ENCODE measurements at regions not wholly inside any gene's neighbourhood (a gene's known extent, or its start where the extent isn't known, plus 50 kb on each side); places are given as distances from the start of the nearest gene placed in this dataset.
"Not testable (repeated sequence)": the region's sequence is repeated elsewhere in the genome, so short reads cannot be mapped to it uniquely, and the experiment has no call there.

DNA sequence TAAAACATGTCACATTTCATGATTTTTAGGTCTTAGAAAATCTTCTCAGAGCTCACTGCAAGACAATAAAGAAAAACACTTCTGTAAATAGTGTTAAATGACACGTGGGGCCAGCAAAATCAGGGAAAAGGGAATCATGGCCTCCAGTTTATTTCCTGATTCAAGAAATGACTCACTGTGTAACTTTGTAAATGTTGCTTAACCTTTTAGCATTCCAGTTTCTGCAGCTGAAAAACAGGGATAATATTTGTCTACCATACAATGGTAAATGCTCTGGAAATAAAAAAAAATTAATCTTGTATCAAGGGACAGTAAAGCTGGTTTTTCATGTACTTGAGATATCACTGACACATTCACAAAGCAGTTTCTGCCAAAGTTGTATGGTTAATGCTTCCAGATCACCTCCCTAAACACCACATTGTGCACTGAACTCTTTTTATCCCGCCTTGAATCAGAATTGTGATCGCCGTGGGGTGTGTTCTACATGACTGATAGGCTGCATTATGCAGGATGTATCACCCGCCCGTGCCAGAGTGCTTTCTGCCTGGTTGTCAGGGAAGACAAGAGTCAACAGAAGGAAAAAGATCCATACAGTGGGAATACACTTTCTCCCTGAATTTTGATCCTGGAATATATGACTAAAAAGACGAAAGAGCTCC, 238.8 kb downstream of the IKZF2 start:
- peak; percentile 63 for DNase-seq

DNA sequence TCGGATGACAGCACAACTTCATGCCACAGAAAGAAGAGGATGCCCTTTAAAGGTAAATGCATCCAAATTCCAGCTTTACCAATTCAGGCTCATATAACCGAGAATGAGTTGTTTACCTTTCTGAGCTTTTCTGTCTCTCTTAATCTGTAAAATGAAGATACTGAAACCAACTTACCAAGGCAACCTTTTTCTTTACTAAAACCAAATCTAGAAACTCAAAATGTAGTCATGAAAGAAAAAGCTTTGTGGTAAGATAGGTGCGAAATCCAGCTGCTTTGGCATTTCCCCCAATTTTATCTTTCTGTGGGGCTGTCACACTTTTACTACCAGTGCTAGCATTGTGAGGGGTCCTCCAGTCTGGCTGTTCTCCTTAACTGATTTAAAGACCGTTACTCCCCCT, 240.4 kb downstream of the IKZF2 start:
- DNase-seq, result no peak

- no peak for DNase-seq
Measured at GRCh38 chr2:212908682-212909435, 242.6 kb downstream of the IKZF2 start.

GRCh38 chr2:212908031-212908430, 243.4 kb downstream of the IKZF2 start:
- DNase-seq, result peak; percentile 11

- DNase-seq, result no peak
Measured at GRCh38 chr2:212906620-212907019, 244.8 kb downstream of the IKZF2 start.

DNA sequence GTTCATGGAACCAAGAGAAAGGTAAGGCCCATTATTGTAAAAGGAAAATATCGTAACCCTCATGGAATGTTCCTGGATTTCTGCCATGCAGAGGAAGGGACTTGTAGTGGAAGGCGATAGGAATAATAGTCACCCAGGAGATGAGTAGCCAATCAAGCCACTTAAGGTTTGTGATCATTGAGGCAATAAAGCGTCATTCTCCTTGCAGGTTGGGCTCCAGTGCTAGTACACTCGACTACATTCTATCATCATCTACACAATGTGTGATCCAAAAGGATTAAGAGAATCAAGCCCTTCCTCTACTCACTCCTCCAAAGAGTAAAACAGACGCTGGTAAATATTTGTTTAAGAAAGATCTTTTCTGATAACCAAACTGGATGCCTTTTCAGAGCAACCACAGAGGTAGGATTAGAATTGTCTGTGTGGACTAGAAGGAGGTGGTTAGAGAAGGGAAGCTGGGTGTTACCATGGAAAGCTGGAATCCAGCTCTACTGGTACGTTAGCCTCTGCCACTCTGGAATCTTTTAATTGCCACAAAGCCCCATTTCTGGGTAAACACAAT, 245.7 kb downstream of the IKZF2 start:
- peak; percentile 19 for DNase-seq

DNA sequence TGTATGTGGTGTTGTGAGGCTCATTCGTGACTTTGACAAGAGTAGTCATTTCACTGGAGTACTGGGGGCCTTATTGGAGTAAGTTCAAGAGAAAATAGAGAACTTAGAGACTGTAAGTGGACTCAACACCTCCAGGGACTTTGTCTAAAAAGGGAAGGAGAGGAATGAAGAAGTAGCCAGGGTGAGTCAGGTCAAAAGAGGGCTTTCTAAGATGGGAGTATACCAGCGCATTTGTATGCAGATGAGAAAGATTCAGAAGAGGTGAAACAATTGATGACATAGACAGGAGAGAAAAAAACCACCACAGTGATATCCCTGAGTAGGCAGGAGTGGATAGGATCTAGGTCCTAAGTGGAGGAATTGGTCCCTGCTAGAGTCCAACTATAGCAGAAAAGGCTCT, 246.8 kb downstream of the IKZF2 start:
- no peak for DNase-seq

DNA sequence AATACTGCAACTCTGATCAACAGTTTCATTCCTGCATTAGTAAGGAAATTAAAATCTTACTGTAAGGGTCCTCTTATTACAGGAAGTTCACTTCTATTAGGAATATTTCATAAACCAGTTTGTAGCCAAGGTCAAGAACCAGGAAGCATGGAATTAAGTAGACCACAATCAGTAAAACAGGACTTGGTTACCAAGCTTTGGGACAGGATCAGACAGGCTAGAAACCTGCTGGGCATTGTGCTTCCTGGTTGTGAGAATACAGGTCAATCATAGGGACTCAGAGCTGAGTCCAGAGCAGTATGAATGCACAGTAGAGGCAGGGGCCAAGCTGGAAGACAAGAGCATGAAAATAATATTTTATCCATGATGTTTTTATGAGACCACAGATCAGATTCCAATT, 248.0 kb downstream of the IKZF2 start:
- no peak for DNase-seq

DNA sequence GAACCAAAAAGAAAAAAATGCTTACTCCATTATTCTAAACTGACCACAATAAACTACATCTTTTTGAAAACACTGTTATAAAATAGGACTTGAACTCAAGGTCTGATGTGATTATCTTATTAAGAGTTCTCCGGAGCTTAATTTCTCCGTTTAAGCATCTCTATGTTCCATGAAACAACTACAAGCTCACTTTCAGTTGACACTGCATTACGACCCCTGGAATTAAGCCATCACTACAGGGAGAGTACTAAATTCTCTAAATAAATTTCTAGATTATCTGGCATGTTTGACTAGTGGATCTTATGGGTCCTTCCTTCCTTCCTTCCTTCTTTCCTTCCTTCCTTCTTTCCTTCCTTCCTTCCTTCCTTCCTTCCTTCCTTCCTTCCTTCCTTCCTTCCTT, 249.0 kb downstream of the IKZF2 start:
- DNase-seq, result no peak

DNA sequence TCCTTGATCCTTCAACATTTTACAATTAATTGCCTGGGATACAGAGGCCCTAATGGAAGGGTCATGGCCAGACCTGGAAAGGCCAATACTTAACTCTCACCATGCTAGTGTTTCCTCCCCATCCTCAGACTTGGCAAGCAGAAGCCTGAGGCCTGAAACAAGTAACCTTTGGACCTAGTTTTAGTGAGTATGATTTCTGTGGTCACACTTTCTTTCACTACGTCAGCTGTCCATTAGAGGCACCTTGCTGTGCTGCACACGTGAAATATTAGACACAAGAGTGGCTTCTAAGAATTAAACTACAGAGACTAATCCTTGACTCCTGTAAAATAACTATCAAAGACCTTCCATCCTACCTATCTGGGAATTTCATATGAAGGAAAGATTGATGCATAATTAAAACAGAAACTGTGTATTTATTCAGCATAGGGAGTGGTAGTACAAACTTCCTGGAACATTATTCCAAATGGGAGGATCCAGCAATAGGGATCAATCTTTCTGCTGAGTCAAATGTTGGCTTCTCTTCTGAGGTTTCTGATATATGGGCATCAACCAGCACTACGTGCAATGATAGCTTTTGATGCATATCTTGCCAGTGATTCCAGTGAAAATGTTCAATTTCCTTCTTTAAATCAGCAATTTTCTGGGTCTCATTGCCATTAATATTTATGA, 249.7 kb downstream of the IKZF2 start:
- DNase-seq, result no peak

DNA sequence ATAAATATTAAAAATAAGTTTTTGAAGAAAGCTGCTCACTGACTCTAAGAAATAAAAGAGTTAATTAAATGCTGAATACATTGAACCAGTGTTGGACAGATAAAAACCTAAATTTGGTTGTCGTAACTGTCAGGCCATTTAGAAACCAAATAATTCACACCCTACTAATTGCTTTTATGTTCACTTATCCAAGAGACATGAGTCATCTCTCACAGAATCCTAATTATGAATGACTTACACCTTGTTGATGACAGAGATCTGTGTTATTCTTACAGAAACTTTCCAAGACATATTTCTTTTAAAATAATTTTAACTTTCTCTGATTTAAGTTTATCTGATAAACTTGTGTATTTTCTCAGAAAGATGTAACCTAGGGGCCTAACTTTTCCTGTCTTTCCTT, 250.7 kb downstream of the IKZF2 start:
- no peak for DNase-seq

DNA sequence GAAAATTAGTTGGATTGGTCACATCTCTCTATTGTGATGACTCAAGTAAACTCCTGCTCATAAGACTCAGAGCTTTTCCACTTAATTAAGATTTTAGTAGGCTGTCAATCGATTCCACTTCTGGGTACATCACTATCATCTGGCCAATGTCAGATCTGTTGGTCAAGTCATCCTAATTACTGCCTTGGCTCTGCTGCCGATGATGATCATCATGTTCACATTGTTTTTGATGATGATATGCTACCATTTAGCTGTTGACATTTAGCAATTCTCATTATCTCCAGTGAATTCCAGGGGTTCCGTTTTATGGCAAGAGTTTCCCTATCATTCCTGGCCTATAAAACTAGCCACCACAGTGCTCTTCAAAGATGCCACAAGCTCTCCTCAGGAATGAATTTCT, 253.4 kb downstream of the IKZF2 start:
- DNase-seq, result no peak

- DNase-seq, result peak; percentile 18
Measured at GRCh38 chr2:212897296-212897695, 254.1 kb downstream of the IKZF2 start.

GRCh38 chr2:212894026-212894425, 257.4 kb downstream of the IKZF2 start:
- DNase-seq, result no peak

DNA sequence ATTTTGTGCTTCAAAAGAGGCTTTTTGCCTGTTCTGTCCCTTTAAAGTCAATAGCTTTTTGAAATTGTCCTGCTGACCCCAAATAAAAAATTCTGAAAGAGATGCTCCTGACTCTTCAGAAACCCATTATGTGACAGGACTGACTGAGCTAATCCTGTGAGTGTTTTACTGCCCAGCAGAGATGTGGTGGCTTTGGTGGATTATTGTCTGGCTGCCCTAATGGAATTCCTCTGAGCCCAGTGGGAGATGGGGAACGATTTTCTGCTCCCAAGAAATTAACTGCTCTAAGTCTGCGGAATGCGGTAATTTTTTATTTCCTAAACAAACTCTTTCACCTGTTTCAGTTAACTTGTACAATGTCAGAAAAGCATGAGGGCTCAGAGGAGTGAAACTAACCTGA, 258.2 kb downstream of the IKZF2 start:
- no peak for DNase-seq

DNA sequence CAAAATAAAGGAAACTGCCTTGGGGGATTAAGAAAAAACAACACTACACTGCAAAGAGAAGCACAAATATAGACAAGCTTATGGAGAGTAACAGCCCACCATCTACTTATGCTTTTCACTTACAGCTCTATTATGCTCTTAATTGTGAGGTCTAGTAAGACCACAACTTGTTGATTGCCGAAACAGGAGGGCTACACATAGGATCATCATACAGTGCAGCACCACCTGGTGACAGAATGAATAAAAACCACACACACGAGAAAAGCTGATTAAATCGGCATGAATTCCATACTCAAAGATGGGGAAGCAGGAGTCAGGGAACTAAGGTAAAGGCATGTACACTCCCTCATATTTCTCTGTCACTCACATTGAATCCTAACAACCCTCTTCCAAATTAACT, 259.2 kb downstream of the IKZF2 start:
- peak; percentile 19 for DNase-seq

GRCh38 chr2:212891580-212891979, 259.8 kb downstream of the IKZF2 start:
- no peak for DNase-seq

DNA sequence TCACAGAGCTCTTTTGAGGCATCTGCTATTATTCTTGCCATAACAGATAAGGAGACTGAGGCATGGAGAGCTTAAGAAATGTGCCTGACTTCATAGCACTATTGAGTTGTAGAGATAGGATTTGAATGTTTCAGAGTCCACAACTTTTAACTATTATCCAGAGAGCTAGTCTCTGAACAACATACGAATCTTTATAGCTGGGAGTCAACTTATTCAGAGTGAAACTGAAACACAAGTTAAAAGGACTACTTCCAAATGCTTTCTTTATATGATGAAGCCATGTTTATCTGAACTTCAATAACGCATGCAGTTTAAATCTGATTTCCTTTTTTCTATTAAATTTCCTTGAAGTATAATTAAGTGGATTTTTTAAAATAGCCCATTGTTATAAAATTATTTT, 268.8 kb downstream of the IKZF2 start:
- no peak for DNase-seq

DNA sequence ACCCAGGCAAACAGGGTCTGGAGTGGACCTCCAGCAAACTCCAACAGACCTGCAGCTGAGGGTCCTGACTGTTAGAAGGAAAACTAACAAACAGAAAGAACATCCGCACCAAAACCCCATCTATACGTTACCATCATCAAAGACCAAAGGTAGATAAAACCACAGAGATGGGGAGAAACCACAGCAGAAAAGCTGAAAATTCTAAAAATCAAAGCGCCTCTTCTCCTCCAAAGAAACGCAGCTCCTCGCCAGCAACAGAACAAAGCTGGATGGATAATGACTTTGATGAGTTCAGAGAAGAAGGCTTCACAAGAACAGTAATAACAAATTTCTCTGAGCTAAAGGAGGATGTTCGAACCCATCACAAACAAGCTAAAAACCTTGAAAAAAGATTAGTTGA, 274.9 kb downstream of the IKZF2 start:
- DNase-seq, result not testable (repeated sequence)

DNA sequence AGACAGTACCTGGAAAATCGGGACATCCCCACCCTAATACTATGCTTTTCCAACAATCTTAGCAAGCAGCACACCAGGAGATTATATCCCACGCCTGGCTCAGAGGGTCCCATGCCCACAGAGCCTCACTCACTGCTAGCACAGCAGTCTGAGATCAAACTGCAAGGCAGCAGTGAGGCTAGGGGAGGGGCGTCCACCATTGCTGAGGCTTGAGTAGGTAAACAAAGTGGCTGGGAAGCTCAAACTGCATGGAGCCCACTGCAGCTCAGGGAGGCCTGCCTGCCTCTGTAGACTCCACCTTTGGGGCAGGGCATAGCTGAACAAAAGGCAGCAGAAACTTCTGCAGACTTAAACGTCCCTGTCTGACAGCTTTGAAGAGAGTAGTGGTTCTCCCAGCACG, 275.5 kb downstream of the IKZF2 start:
- DNase-seq, result not testable (repeated sequence)

GRCh38 chr2:212873256-212873655, 278.2 kb downstream of the IKZF2 start:
- no peak for DNase-seq

DNA sequence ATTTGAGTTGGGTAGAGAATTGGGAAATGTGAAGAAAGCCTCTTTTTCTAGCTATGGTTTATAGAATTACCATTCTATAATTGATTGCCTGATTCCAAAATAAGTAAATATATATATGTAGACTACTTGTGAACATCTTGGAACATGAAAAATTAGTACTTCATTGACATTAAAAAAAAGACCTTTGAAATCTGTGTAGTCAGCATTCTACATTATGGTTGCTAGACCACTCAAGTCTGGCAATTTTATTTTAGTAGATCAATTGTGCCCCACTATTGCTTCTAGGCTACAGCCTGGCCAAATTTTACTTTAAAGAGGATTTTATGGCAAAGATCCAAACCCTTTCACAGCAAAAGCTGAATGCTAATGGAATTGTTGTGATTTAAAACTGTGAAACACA, 279.8 kb downstream of the IKZF2 start:
- DNase-seq, result no peak

- no peak for DNase-seq
Measured at GRCh38 chr2:212864186-212864585, 287.2 kb downstream of the IKZF2 start.

DNA sequence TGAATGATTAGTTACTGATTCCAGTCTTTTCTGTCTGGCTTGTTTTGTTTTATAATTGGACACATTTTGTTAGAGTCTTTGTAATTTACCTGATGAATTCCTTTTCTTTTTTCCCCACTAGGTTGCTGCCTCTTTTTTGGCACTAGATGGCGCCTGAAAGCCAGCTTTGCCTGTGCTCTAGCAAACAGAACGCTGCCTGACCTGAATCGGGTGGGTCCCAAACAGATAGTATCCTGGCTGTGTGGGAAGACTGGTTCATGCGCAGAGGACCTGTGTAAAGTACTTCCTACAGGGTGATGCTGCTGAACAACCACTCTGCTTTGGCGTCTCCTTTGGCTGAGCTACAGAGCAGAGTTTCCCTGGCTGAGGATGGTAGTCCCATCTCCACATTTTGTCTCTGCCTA, 288.2 kb downstream of the IKZF2 start:
- peak; percentile 9 for DNase-seq
